GM12878 (cell line): ENCODE measurements at regions not wholly inside any gene's neighbourhood (a gene's known extent, or its start where the extent isn't known, plus 50 kb on each side); places are given as distances from the start of the nearest gene placed in this dataset.

ENCODE experiments used
- ATAC-seq: fragments of 200-7000 bp; cut with Tn5 transposase; 3 replicates; pipeline ENCODE4 v1.9.1; 2020; ENCODE audit warnings: mild to moderate bottlenecking, moderate library complexity
- BruUV-seq: library from RNA; stranded (reverse); fragments of 400-500 nt; replicated peaks from 2 replicates; lab custom pipeline; 2021; lab: Mats Ljungman, UMichigan
- CTCF ChIA-PET: fragments of 300-600 bp; sonication (Branson Sonifier 250); formaldehyde crosslinking; extraction: SDS; loops from one replicate; lab custom pipeline; 2021; ENCODE audit warnings: inconsistent platforms; lab: Yijun Ruan, JAX
- POLR2A ChIA-PET: fragments of 350-600 bp; formaldehyde crosslinking; extraction: SDS; loops from one replicate; lab custom pipeline; 2021; ENCODE audit warnings: inconsistent platforms; lab: Charles Lee
- RAD21 ChIA-PET: fragments of 300-600 bp; sonication (Branson Sonifier 250); formaldehyde crosslinking; loops from one replicate; lab custom pipeline; 2023; ENCODE audit warnings: antibody characterized with exemption; ENCODE audit not compliant: unreplicated experiment; lab: Charles Lee
- SMC1A ChIA-PET: fragments of 300-600 bp; sonication (Branson Sonifier 250); formaldehyde crosslinking; loops from one replicate; lab custom pipeline; 2023; ENCODE audit not compliant: unreplicated experiment, uncharacterized antibody; lab: Charles Lee
- DNase-seq: peaks from one replicate; pipeline ENCODE4 v3.0.0-alpha.2; 2011; ENCODE audit warnings: low read depth, low spot score
- FAIRE-seq: peaks from 3 replicates; lab custom pipeline; 2011; peaks lifted over from hg19 to GRCh38; lab: Jason Lieb, UNC
- H2AFZ ChIP-seq: 2 replicates; pipeline ENCODE4 v1.6.0; 2011; ENCODE audit warnings: low read depth, low read length, control low read depth; ENCODE audit not compliant: control insufficient read depth
- H3K27ac ChIP-seq: 2 replicates; pipeline ENCODE4 v1.5.1; 2011; ENCODE audit warnings: control low read depth; ENCODE audit not compliant: control insufficient read depth, insufficient read depth
- H3K27me3 ChIP-seq, 2 experiments: replicated peaks in 1 of 2; 2 replicates each; pipeline versions ENCODE4 v1.6.0 to v1.6.1; 2011; ENCODE audit warnings: low read length in 1 of 2; ENCODE audit not compliant: control insufficient read depth in 2 of 2, insufficient read depth in 2 of 2
- H3K36me3 ChIP-seq, 2 experiments: 2 replicates each; pipeline ENCODE4 v1.5.1; 2011; ENCODE audit warnings: low read length in 1 of 2; ENCODE audit not compliant: control insufficient read depth in 2 of 2, insufficient read depth in 2 of 2
- H3K4me1 ChIP-seq: 2 replicates; pipeline ENCODE4 v1.6.1; 2011; ENCODE audit warnings: mild to moderate bottlenecking, low read length, moderate library complexity, mixed read lengths; ENCODE audit not compliant: control insufficient read depth, insufficient read depth
- H3K4me2 ChIP-seq: 2 replicates; pipeline ENCODE4 v1.6.0; 2011; ENCODE audit warnings: control low read depth; ENCODE audit not compliant: control insufficient read depth, insufficient read depth
- H3K4me3 ChIP-seq: fragments of 200-600 bp; sonication (generic); 2 replicates; pipeline ENCODE4 v1.5.1; 2016
- H3K79me2 ChIP-seq: 2 replicates; pipeline ENCODE4 v1.6.0; 2011; ENCODE audit warnings: low read length; ENCODE audit not compliant: control insufficient read depth, insufficient read depth
- H3K9ac ChIP-seq: 2 replicates; pipeline ENCODE4 v1.8.0; 2011; ENCODE audit warnings: low read length, control low read depth, mixed read lengths; ENCODE audit not compliant: control insufficient read depth, insufficient read depth
- H3K9me3 ChIP-seq: replicated peaks from 3 replicates; pipeline ENCODE4 v1.5.1; 2011; ENCODE audit warnings: mild to moderate bottlenecking, low read length; ENCODE audit not compliant: control insufficient read depth, insufficient read depth
- H4K20me1 ChIP-seq: 2 replicates; pipeline ENCODE4 v1.6.0; 2011; ENCODE audit not compliant: control insufficient read depth, insufficient read depth
- CBFB ChIP-seq: IDR thresholded peaks from 2 replicates; pipeline ENCODE4 v1.6.1; 2016; ENCODE audit warnings: antibody characterized with exemption, low read depth
- CREM ChIP-seq: IDR thresholded peaks from 2 replicates; pipeline ENCODE4 v1.6.1; 2014; ENCODE audit warnings: antibody characterized with exemption, low read depth
- E2F4 ChIP-seq: IDR thresholded peaks from 2 replicates; pipeline ENCODE4 v1.6.1; 2012; ENCODE audit warnings: low read depth, low read length, improper control_type of control experiment
- MXI1 ChIP-seq: fragments of 150-350 bp; IDR thresholded peaks from 2 replicates; pipeline ENCODE4 v1.6.1; 2011; ENCODE audit warnings: low read depth, mild to moderate bottlenecking, inconsistent platforms, low read length, improper control_type of control experiment
- NFYB ChIP-seq: IDR thresholded peaks from 2 replicates; pipeline ENCODE4 v1.6.1; 2011; ENCODE audit warnings: low read depth, mild to moderate bottlenecking, low read length, improper control_type of control experiment, moderate library complexity; ENCODE audit not compliant: insufficient read depth
- NR2F1 ChIP-seq: fragments of 450-650 bp; conservative IDR thresholded peaks from 2 replicates; pipeline ENCODE4 v1.6.1; 2017; ENCODE audit warnings: mild to moderate bottlenecking
- SIX5 ChIP-seq: IDR thresholded peaks from 2 replicates; pipeline ENCODE4 v1.6.1; 2011; ENCODE audit warnings: mild to moderate bottlenecking, low read depth, low read length, moderate library complexity; ENCODE audit not compliant: severe bottlenecking
- SREBF1 ChIP-seq: IDR thresholded peaks from 2 replicates; pipeline ENCODE4 v1.6.1; 2012; ENCODE audit warnings: mild to moderate bottlenecking, low read length
- SUZ12 ChIP-seq: fragments of 200-600 bp; sonication (generic); IDR thresholded peaks from one replicate; pipeline ENCODE4 v1.6.1; 2018; ENCODE audit warnings: antibody characterized with exemption, mild to moderate bottlenecking; ENCODE audit not compliant: unreplicated experiment
- ZBTB4 ChIP-seq: fragments of 450-650 bp; formaldehyde crosslinking; IDR thresholded peaks from 2 replicates; pipeline ENCODE4 v1.4.0; 2022; ENCODE audit warnings: mild to moderate bottlenecking, moderate library complexity
- ZNF622 ChIP-seq: fragments of 450-650 bp; IDR thresholded peaks from 2 replicates; pipeline ENCODE4 v1.6.1; 2017; ENCODE audit warnings: mild to moderate bottlenecking, inconsistent platforms
- WGBS: methylation state at CpG from one replicate; pipeline ENCODE4 v1.1.6; 2016; ENCODE audit warnings: low lambda C conversion rate; ENCODE audit not compliant: insufficient replicate concordance, insufficient coverage; ENCODE audit errors: missing lambda C conversion rate; 5-methylcytosine and 5-hydroxymethylcytosine counted together
- in situ Hi-C: fragments of 300-500 bp; cut with MboI; formaldehyde crosslinking; loops from 9 replicates; pipeline ENCODE4 v1.14.3; 2018; ENCODE audit warnings: mixed read lengths
- intact Hi-C: fragments of 100-400 bp; cut with micrococcal nuclease; formaldehyde crosslinking; loops from one replicate; pipeline ENCODE4 v1.14.2; 2022; ENCODE audit not compliant: unreplicated experiment

DNA sequence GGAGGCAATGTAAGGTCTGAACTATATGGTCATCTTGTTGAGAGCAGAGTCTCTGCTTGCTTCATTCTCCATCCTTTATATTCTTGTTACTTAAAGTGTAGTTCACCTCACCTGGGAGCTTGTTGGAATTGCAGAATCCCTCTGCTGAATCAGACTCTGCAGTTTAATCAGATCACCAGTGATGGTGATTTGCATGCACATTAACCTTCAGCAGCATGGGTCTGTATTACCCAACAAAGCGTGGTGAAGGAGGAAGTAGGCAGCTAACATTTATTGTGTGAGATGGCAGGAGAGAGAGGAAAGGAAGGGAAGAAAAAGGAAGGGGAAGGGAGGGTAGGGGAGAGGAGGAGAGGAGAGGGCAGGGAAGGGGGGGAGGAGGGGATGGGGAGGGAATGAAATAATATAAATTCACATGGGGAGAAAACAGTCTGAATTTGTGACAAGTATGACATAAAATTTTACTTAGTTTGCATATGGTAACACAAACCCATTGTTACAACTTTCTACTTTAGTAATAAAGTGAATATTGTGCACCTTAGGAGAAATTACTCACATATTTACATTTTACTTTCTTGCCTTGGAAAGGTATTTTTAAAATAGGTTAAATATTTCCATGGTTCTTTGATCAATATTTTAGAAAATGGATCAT is 740.7 kb downstream of the DHX35 start:
- Histone ChIP-seq H2AFZ (no peak overlapping the region), H3K36me3 (no peaks in the 10 kb centered on the region), H3K4me1 (no peaks in the 10 kb centered on the region), H3K79me2 (no peaks in the 10 kb centered on the region), H3K4me2 (no peak overlapping the region), H3K4me3 (no peak overlapping the region), H3K27me3 (no peaks in the 10 kb centered on the region), H3K9me3 (no peaks in the 10 kb centered on the region), H3K27ac (no peak overlapping the region), H3K9ac (no peak overlapping the region), H4K20me1 (no peaks in the 10 kb centered on the region)
- intact Hi-C loops (no loop called here), in situ Hi-C loops (no loop called here)
- BruUV-seq: no TSS peak
- ChIA-PET POLR2A (no interaction called here), CTCF (interaction anchor here (1.6 kb wide), 1 partner anchor 175 kb away, joined by 4 read pairs; no protein-coding TSS in a partner anchor), SMC1A (no interaction called here), RAD21 (interaction anchor here (1.3 kb wide), 1 partner anchor 171 kb away, joined by 3 read pairs; no protein-coding TSS in a partner anchor)
- 0% methylated on average over 1 of the region's 1 CpG for WGBS
- no peak for TF ChIP-seq SIX5
- no peak for TF ChIP-seq NFYB
- FAIRE-seq (no peak), ATAC-seq (no peak), DNase-seq (no peak)

DNA sequence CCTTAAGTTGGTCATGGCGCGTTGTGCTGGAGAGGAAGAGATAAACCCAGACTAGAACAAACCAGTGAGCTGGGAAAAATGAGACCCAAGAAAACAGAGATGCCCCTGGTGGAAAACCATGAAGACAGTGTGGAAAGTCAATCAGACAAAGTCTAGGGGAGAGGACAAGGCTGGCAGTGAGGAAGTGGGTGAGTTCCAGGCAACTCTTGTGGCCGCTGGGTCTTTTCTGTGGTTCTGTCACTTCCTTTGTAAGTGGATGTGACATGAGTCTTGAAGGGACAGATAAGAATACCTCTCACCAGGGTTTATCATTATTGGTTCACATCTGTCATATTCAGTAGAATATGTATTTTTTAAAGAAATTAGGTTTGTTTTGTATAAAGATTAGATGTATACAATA is 738.4 kb downstream of the DHX35 start:
- DNase-seq (no peak), FAIRE-seq (no peak), ATAC-seq (no peak)
- ChIA-PET CTCF (no interaction called here), SMC1A (interaction anchor here (1.2 kb wide), 1 partner anchor 173 kb away, joined by 3 read pairs; no protein-coding TSS in a partner anchor), RAD21 (no interaction called here), POLR2A (no interaction called here)
- Histone ChIP-seq H3K4me2 (no peak overlapping the region), H3K27ac (no peak overlapping the region), H3K9me3 (no peaks in the 10 kb centered on the region), H3K4me1 (no peaks in the 10 kb centered on the region), H2AFZ (no peak overlapping the region), H3K4me3 (no peak overlapping the region), H3K79me2 (no peaks in the 10 kb centered on the region), H3K36me3 (no peaks in the 10 kb centered on the region), H3K9ac (no peak overlapping the region), H3K27me3 (no peaks in the 10 kb centered on the region), H4K20me1 (no peaks in the 10 kb centered on the region)
- in situ Hi-C loops: no loop called here
- BruUV-seq: no TSS peak
- intact Hi-C loops: no loop called here
- WGBS: 43% methylated on average over 3 of the region's 3 CpGs
- TF ChIP-seq SUZ12: no peak
- no peak for TF ChIP-seq E2F4
- no peak for TF ChIP-seq SREBF1
- no peak for TF ChIP-seq ZNF622
- no peak for TF ChIP-seq CREM
- TF ChIP-seq ZBTB4: no peak
- no peak for TF ChIP-seq MXI1
- TF ChIP-seq CBFB: no peak
- no peak for TF ChIP-seq NR2F1
